K562 (cell line): ENCODE measurements at regions not wholly inside any gene's neighbourhood (a gene's known extent, or its start where the extent isn't known, plus 50 kb on each side); places are given as distances from the start of the nearest gene placed in this dataset.

ENCODE experiments used
- ATAC-seq: fragments of 200-7000 bp; cut with Tn5 transposase; 3 replicates; pipeline ENCODE4 v1.9.1; 2020; ENCODE audit warnings: moderate library complexity
- BruUV-seq: library from RNA; stranded (reverse); fragments of 400-500 nt; replicated peaks from 2 replicates; lab custom pipeline; 2021; lab: Mats Ljungman, UMichigan
- CTCF ChIA-PET: fragments of 300-600 bp; formaldehyde crosslinking; extraction: SDS; loops from one replicate; lab custom pipeline; 2021; ENCODE audit warnings: low intra/inter-chr PET ratio; lab: Yijun Ruan, JAX
- POLR2A ChIA-PET: fragments of 300-600, 350-650 bp; sonication (Branson Sonifier 250); formaldehyde crosslinking; extraction: SDS; loops from one replicate; lab custom pipeline; 2021; ENCODE audit warnings: antibody characterized with exemption, inconsistent platforms; lab: Yijun Ruan, JAX
- DNase-seq, 4 experiments: peaks; one replicate each; pipeline versions ENCODE4 v3.0.0 to v3.0.0-alpha.2; 2011 to 2018; ENCODE audit warnings: low spot score in 3 of 4, mixed read lengths in 3 of 4; ENCODE audit errors: extremely low read depth in 1 of 4
- FAIRE-seq: peaks from 2 replicates; lab custom pipeline; 2011; peaks lifted over from hg19 to GRCh38; lab: Jason Lieb, UNC
- H2AFZ ChIP-seq: 2 replicates; pipeline ENCODE4 v1.6.0; 2011; ENCODE audit warnings: low read depth, low read length, control low read depth, inconsistent platforms
- H3K27ac ChIP-seq: fragments of 200-600 bp; 3 replicates; pipeline ENCODE4 v1.8.0; 2011; ENCODE audit warnings: low read depth, mild to moderate bottlenecking, control low read depth, inconsistent platforms, low read length, moderate library complexity, mixed read lengths; ENCODE audit errors: extremely low read depth
- H3K27me3 ChIP-seq, 2 experiments: fragments of 300-600 bp in 1 of 2; 2 replicates in 1 of 2; 3 replicates in 1 of 2; pipeline versions ENCODE4 v1.6.0 to v1.8.0; 2011; ENCODE audit warnings: inconsistent platforms in 2 of 2, low read length in 2 of 2, mild to moderate bottlenecking in 1 of 2, mixed read lengths in 1 of 2, moderate library complexity in 1 of 2; ENCODE audit not compliant: control insufficient read depth in 2 of 2, insufficient read depth in 2 of 2
- H3K36me3 ChIP-seq: fragments of 300-600 bp; 3 replicates; pipeline ENCODE4 v1.8.0; 2011; ENCODE audit warnings: mild to moderate bottlenecking, low read length, inconsistent platforms; ENCODE audit not compliant: control insufficient read depth, insufficient read depth
- H3K4me1 ChIP-seq, 2 experiments: fragments of 200-600 bp in 1 of 2; replicated peaks in 1 of 2; 2 replicates in 1 of 2; 3 replicates in 1 of 2; pipeline versions ENCODE4 v1.5.1 to v1.8.0; 2011; ENCODE audit warnings: inconsistent platforms in 2 of 2, low read length in 2 of 2, mild to moderate bottlenecking in 1 of 2, mixed read lengths in 1 of 2, moderate library complexity in 1 of 2; ENCODE audit not compliant: control insufficient read depth in 2 of 2, insufficient read depth in 2 of 2
- H3K4me2 ChIP-seq: 2 replicates; pipeline ENCODE4 v1.6.1; 2011; ENCODE audit warnings: low read length, control low read depth, inconsistent platforms, mixed read lengths; ENCODE audit not compliant: insufficient read depth
- H3K4me3 ChIP-seq: fragments of 200-600 bp; sonication (generic), shearing (Covaris generic); 2 replicates; pipeline ENCODE4 v1.5.1; 2016; ENCODE audit warnings: control low read depth, inconsistent platforms
- H3K79me2 ChIP-seq: fragments of 200-600 bp; 3 replicates; pipeline ENCODE4 v1.8.0; 2011; ENCODE audit warnings: low read length, inconsistent platforms; ENCODE audit not compliant: control insufficient read depth, insufficient read depth
- H3K9ac ChIP-seq, 2 experiments: 2 replicates each; pipeline versions ENCODE4 v1.6.0 to v1.6.1; 2011; ENCODE audit warnings: low read depth in 2 of 2, low read length in 2 of 2, control low read depth in 1 of 2, inconsistent platforms in 1 of 2, mild to moderate bottlenecking in 1 of 2, mixed read lengths in 1 of 2; ENCODE audit not compliant: insufficient read depth in 1 of 2
- H3K9me1 ChIP-seq: one replicate; pipeline ENCODE4 v1.6.0; 2011; ENCODE audit warnings: inconsistent platforms, mild to moderate bottlenecking, low read length, moderate library complexity; ENCODE audit not compliant: control insufficient read depth, insufficient read depth
- H3K9me3 ChIP-seq: replicated peaks from 2 replicates; pipeline ENCODE4 v1.5.1; 2011; ENCODE audit warnings: low read depth, low read length, inconsistent platforms; ENCODE audit not compliant: control insufficient read depth, insufficient read depth
- H4K20me1 ChIP-seq: replicated peaks from 2 replicates; pipeline ENCODE4 v1.6.1; 2011; ENCODE audit warnings: low read length, inconsistent platforms, mixed read lengths; ENCODE audit not compliant: control insufficient read depth, insufficient read depth
- IRF2 ChIP-seq: sonication (generic); formaldehyde crosslinking; IDR thresholded peaks from 2 replicates; pipeline ENCODE4 v1.8.1; 2022; ENCODE audit warnings: mild to moderate bottlenecking, missing genetic modification reagents
- MEF2A ChIP-seq: IDR thresholded peaks from 2 replicates; pipeline ENCODE4 v1.6.1; 2011; ENCODE audit warnings: low read depth, mild to moderate bottlenecking, low read length, moderate library complexity; ENCODE audit not compliant: control insufficient read depth
- NFATC3 ChIP-seq: fragments of 450-650 bp; IDR thresholded peaks from 2 replicates; pipeline ENCODE4 v1.6.1; 2017; ENCODE audit warnings: mild to moderate bottlenecking
- NRF1 ChIP-seq, 2 experiments: fragments of 450-650 bp; IDR thresholded peaks in 1 of 2; conservative IDR thresholded peaks in 1 of 2; 2 replicates each; pipeline ENCODE4 v1.6.1; 2014; ENCODE audit warnings: mild to moderate bottlenecking in 2 of 2
- RUNX1 ChIP-seq: sonication (generic); IDR thresholded peaks from 2 replicates; pipeline ENCODE4 v1.6.1; 2016; ENCODE audit warnings: antibody characterized with exemption, low read depth
- SRSF9 ChIP-seq: fragments of 200-400 bp; formaldehyde crosslinking; IDR thresholded peaks from 2 replicates; pipeline ENCODE4 v1.6.1; 2017; ENCODE audit warnings: low read depth, low read length, borderline replicate concordance
- STAG1 ChIP-seq: sonication (generic); formaldehyde crosslinking; IDR thresholded peaks from 2 replicates; pipeline ENCODE4 v1.5.0; 2020; ENCODE audit warnings: missing genetic modification reagents, borderline replicate concordance
- TEAD2 ChIP-seq: fragments of 450-650 bp; IDR thresholded peaks from 2 replicates; pipeline ENCODE4 v1.6.1; 2016; ENCODE audit warnings: missing genetic modification characterization, control low read depth, missing compliant biosample characterization
- ZC3H11A ChIP-seq: IDR thresholded peaks from 2 replicates; pipeline ENCODE4 v1.6.1; 2012; ENCODE audit warnings: low read depth, low read length, improper control_type of control experiment
- ZEB2 ChIP-seq: fragments of 450-650 bp; IDR thresholded peaks from 2 replicates; pipeline ENCODE4 v1.6.1; 2016
- ZNF75A ChIP-seq: fragments of 450-650 bp; formaldehyde crosslinking; IDR thresholded peaks from 2 replicates; pipeline ENCODE4 v1.4.0; 2020; ENCODE audit warnings: mild to moderate bottlenecking
- WGBS: fragments of 100-300 bp; shearing (Covaris generic); methylation state at CpG from one replicate; pipeline ENCODE4 v1.1.6; 2016; ENCODE audit warnings: low coverage, mixed read lengths; ENCODE audit not compliant: insufficient coverage; ENCODE audit errors: missing lambda C conversion rate; 5-methylcytosine and 5-hydroxymethylcytosine counted together
- in situ Hi-C: fragments of 300-500 bp; cut with MboI; formaldehyde crosslinking; loops from 4 replicates; pipeline ENCODE4 v1.15.0; 2018; ENCODE audit warnings: inconsistent platforms, mixed read lengths
- intact Hi-C: fragments of 100-400 bp; cut with micrococcal nuclease; formaldehyde crosslinking; loops from 2 replicates; pipeline ENCODE4 v1.14.2; 2022
- TF ChIP-seq, protein P1 (sequence below): sonication (generic); formaldehyde crosslinking; IDR thresholded peaks from 2 replicates; pipeline ENCODE4 v1.8.1; 2023; ENCODE audit warnings: mild to moderate bottlenecking, missing genetic modification reagents
- TF ChIP-seq, protein P2 (sequence below): fragments of 250-450 bp; sonication (Bioruptor Pico); IDR thresholded peaks from 2 replicates; pipeline ENCODE4 v1.4.0; 2020
- TF ChIP-seq, protein P3 (sequence below): fragments of 200-800 bp; sonication (Bioruptor generic); IDR thresholded peaks from 2 replicates; pipeline ENCODE4 v1.6.1; 2017; ENCODE audit warnings: missing genetic modification characterization, missing compliant biosample characterization

DNA sequence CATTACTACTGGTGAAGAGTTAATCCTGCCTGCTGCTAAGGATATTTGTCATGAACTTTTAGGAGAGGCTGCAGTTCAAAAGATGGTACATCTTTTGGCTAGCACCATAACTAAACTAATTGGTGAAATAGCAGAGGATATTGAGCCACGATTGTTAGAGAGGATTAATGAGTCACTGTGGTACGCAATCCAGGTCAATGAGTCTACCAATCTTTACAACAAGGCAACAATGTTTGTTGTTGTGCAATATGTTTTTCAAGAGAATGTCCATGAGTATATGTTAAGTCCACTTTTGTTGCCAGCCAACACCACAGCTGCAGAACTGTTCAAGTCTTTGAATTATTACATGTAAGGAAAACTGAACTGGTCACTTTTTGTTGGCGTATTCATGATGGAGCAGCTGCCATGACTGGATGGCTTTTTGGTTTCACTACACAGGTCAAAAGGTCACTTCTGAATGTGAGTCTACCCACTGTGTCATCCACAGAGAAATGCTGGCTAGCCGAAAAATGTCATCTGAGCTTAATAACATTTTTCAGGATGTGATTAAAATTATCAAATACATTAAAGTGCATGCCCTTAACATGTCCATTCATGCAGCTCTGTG lies 402.6 kb upstream of the KIF2B start:
- POLR2A ChIA-PET = no interaction called here

More for the DNA sequence above, 402.6 kb upstream of the KIF2B start:
- ATAC-seq (no peak), FAIRE-seq (no peak), DNase-seq (no peak)
- H3K9ac ChIP-seq = no peak overlapping the region
- H3K9me1 ChIP-seq = no peaks in the 10 kb centered on the region
- no peaks in the 10 kb centered on the region for H3K79me2 ChIP-seq
- no peaks in the 10 kb centered on the region for H3K4me1 ChIP-seq
- BruUV-seq = no TSS peak
- TF ChIP-seq, protein P1, sequence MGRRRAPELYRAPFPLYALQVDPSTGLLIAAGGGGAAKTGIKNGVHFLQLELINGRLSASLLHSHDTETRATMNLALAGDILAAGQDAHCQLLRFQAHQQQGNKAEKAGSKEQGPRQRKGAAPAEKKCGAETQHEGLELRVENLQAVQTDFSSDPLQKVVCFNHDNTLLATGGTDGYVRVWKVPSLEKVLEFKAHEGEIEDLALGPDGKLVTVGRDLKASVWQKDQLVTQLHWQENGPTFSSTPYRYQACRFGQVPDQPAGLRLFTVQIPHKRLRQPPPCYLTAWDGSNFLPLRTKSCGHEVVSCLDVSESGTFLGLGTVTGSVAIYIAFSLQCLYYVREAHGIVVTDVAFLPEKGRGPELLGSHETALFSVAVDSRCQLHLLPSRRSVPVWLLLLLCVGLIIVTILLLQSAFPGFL (CRISPR knock-in tag) = no peak
- TF ChIP-seq, protein P2, sequence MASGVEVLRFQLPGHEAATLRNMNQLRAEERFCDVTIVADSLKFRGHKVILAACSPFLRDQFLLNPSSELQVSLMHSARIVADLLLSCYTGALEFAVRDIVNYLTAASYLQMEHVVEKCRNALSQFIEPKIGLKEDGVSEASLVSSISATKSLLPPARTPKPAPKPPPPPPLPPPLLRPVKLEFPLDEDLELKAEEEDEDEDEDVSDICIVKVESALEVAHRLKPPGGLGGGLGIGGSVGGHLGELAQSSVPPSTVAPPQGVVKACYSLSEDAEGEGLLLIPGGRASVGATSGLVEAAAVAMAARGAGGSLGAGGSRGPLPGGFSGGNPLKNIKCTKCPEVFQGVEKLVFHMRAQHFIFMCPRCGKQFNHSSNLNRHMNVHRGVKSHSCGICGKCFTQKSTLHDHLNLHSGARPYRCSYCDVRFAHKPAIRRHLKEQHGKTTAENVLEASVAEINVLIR (CRISPR knock-in tag) = no peak
- TF ChIP-seq, protein P3, sequence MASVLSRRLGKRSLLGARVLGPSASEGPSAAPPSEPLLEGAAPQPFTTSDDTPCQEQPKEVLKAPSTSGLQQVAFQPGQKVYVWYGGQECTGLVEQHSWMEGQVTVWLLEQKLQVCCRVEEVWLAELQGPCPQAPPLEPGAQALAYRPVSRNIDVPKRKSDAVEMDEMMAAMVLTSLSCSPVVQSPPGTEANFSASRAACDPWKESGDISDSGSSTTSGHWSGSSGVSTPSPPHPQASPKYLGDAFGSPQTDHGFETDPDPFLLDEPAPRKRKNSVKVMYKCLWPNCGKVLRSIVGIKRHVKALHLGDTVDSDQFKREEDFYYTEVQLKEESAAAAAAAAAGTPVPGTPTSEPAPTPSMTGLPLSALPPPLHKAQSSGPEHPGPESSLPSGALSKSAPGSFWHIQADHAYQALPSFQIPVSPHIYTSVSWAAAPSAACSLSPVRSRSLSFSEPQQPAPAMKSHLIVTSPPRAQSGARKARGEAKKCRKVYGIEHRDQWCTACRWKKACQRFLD (CRISPR knock-in tag) = no peak
- TF ChIP-seq RUNX1 = no peak
- TF ChIP-seq TEAD2 (tag) = no peak
- TF ChIP-seq ZNF75A = no peak
- no peak for TF ChIP-seq ZEB2
- TF ChIP-seq IRF2 (CRISPR knock-in tag) = no peak
- no peak for TF ChIP-seq SRSF9
- no peak for TF ChIP-seq NRF1 (conservative IDR thresholded peaks at IDR 0.05 in 1 of 2, IDR thresholded peaks at IDR 0.05 in 1 of 2)
- TF ChIP-seq MEF2A = no peak
- TF ChIP-seq NFATC3 = no peak
- no peak for TF ChIP-seq STAG1 (CRISPR knock-in tag)
- TF ChIP-seq ZC3H11A = no peak
- in situ Hi-C loops (no loop called here), intact Hi-C loops (no loop called here)
- 8% methylated on average over 4 of the region's 4 CpGs for WGBS
- no peaks in the 10 kb centered on the region for H3K27me3 ChIP-seq
- no peak overlapping the region for H2AFZ ChIP-seq
- CTCF ChIA-PET = no interaction called here
- no peaks in the 10 kb centered on the region for H3K9me3 ChIP-seq
- H3K4me2 ChIP-seq = no peak overlapping the region
- H3K36me3 ChIP-seq = no peaks in the 10 kb centered on the region
- no peaks in the 10 kb centered on the region for H4K20me1 ChIP-seq
- H3K27ac ChIP-seq = no peak overlapping the region
- H3K4me3 ChIP-seq = no peak overlapping the region
